WTC11 (cell line): ENCODE measurements at regions not wholly inside any gene's neighbourhood (a gene's known extent, or its start where the extent isn't known, plus 50 kb on each side); places are given as distances from the start of the nearest gene placed in this dataset.

ENCODE experiments used
- ATAC-seq: fragments of 200-7000 bp; cut with Tn5 transposase; 2 replicates; pipeline ENCODE4 v1.10.0; 2021; ENCODE audit warnings: mild to moderate bottlenecking, moderate library complexity
- CTCF ChIA-PET: fragments of 300-600 bp; sonication (Branson Sonifier 250); formaldehyde crosslinking; loops from one replicate; lab custom pipeline; 2021; ENCODE audit warnings: antibody characterized with exemption; lab: Charles Lee
- POLR2A ChIA-PET: fragments of 350-600 bp; sonication (Branson Sonifier 250); formaldehyde crosslinking; loops from one replicate; lab custom pipeline; 2021; ENCODE audit warnings: antibody characterized with exemption; lab: Charles Lee
- DNase-seq: peaks from one replicate; pipeline ENCODE4 v3.0.0; 2021; ENCODE audit warnings: low spot score
- H3K27ac Mint-ChIP-seq: 2 replicates; pipeline ENCODE4 v1.8.0; 2021; ENCODE audit warnings: mixed read lengths
- H3K27me3 Mint-ChIP-seq: 2 replicates; pipeline ENCODE4 v1.8.0; 2021; ENCODE audit warnings: low read depth, mild to moderate bottlenecking, moderate library complexity, mixed read lengths
- H3K36me3 Mint-ChIP-seq: 2 replicates; pipeline ENCODE4 v1.8.0; 2021; ENCODE audit warnings: mixed read lengths
- H3K4me1 Mint-ChIP-seq: 2 replicates; pipeline ENCODE4 v1.8.0; 2022; ENCODE audit warnings: mixed read lengths
- H3K4me3 Mint-ChIP-seq: 2 replicates; pipeline ENCODE4 v1.8.0; 2021; ENCODE audit warnings: mild to moderate bottlenecking, moderate library complexity, mixed read lengths
- H3K9me3 Mint-ChIP-seq: 2 replicates; pipeline ENCODE4 v1.8.0; 2021; ENCODE audit warnings: mixed read lengths
- ATF1 ChIP-seq: sonication (generic); formaldehyde crosslinking; IDR thresholded peaks from 2 replicates; pipeline ENCODE4 v1.8.1; 2023; ENCODE audit warnings: mild to moderate bottlenecking, moderate library complexity, missing genetic modification reagents
- CREM ChIP-seq: sonication (generic); formaldehyde crosslinking; IDR thresholded peaks from 2 replicates; pipeline ENCODE4 v1.8.1; 2022; ENCODE audit warnings: mild to moderate bottlenecking, missing genetic modification reagents, moderate library complexity
- ETV6 ChIP-seq: sonication (generic); formaldehyde crosslinking; IDR thresholded peaks from 2 replicates; pipeline ENCODE4 v1.8.1; 2022; ENCODE audit warnings: mild to moderate bottlenecking, missing genetic modification reagents
- FOXK1 ChIP-seq: sonication (generic); formaldehyde crosslinking; IDR thresholded peaks from 2 replicates; pipeline ENCODE4 v1.8.0; 2022; ENCODE audit warnings: mild to moderate bottlenecking, moderate library complexity, missing genetic modification reagents
- GABPB1 ChIP-seq: sonication (generic); formaldehyde crosslinking; IDR thresholded peaks from 2 replicates; pipeline ENCODE4 v1.8.1; 2023; ENCODE audit warnings: mild to moderate bottlenecking, missing genetic modification reagents
- GRHL2 ChIP-seq: fragments of 250-450 bp; sonication (Bioruptor Pico); IDR thresholded peaks from 2 replicates; pipeline ENCODE4 v1.8.0; 2022; ENCODE audit warnings: mild to moderate bottlenecking, moderate library complexity; ENCODE audit not compliant: insufficient replicate concordance, severe bottlenecking
- GTF2I ChIP-seq: fragments of 250-450 bp; sonication (Bioruptor Pico); conservative IDR thresholded peaks from 2 replicates; pipeline ENCODE4 v1.4.0; 2021; ENCODE audit warnings: mild to moderate bottlenecking
- IRF2 ChIP-seq: sonication (generic); formaldehyde crosslinking; IDR thresholded peaks from 2 replicates; pipeline ENCODE4 v1.8.0; 2022; ENCODE audit warnings: low read depth, missing genetic modification reagents, borderline replicate concordance
- MXD4 ChIP-seq: fragments of 250-450 bp; sonication (Bioruptor Pico); IDR thresholded peaks from 2 replicates; pipeline ENCODE4 v1.8.0; 2021; ENCODE audit warnings: mild to moderate bottlenecking, moderate library complexity, borderline replicate concordance
- MYBL2 ChIP-seq: sonication (generic); formaldehyde crosslinking; IDR thresholded peaks from 2 replicates; pipeline ENCODE4 v1.8.1; 2023; ENCODE audit warnings: mild to moderate bottlenecking, moderate library complexity, missing genetic modification reagents
- NFE2L1 ChIP-seq: sonication (generic); formaldehyde crosslinking; IDR thresholded peaks from 2 replicates; pipeline ENCODE4 v1.8.1; 2023; ENCODE audit warnings: missing genetic modification reagents
- NFYB ChIP-seq: sonication (generic); formaldehyde crosslinking; conservative IDR thresholded peaks from 2 replicates; pipeline ENCODE4 v1.8.0; 2022; ENCODE audit warnings: low read depth, missing genetic modification reagents
- RORB ChIP-seq: fragments of 250-450 bp; sonication (Bioruptor Pico); IDR thresholded peaks from 2 replicates; pipeline ENCODE4 v1.9.0; 2021; ENCODE audit warnings: mild to moderate bottlenecking
- SMAD3 ChIP-seq: sonication (generic); formaldehyde crosslinking; IDR thresholded peaks from 2 replicates; pipeline ENCODE4 v1.8.0; 2022; ENCODE audit warnings: missing genetic modification reagents, mild to moderate bottlenecking, borderline replicate concordance
- TEAD4 ChIP-seq: sonication (generic); formaldehyde crosslinking; IDR thresholded peaks from 2 replicates; pipeline ENCODE4 v1.8.0; 2022; ENCODE audit warnings: mild to moderate bottlenecking, missing genetic modification reagents
- TP53 ChIP-seq: sonication (generic); formaldehyde crosslinking; IDR thresholded peaks from 2 replicates; pipeline ENCODE4 v1.8.1; 2023; ENCODE audit warnings: mild to moderate bottlenecking, missing genetic modification reagents
- ZNF121 ChIP-seq: sonication (generic); formaldehyde crosslinking; IDR thresholded peaks from 2 replicates; pipeline ENCODE4 v1.8.0; 2023; ENCODE audit warnings: missing genetic modification reagents
- ZNF263 ChIP-seq: sonication (generic); formaldehyde crosslinking; IDR thresholded peaks from 2 replicates; pipeline ENCODE4 v1.8.1; 2022; ENCODE audit warnings: low read depth, mild to moderate bottlenecking, moderate library complexity, missing genetic modification reagents
- TF ChIP-seq, protein P1 (sequence below): sonication (generic); formaldehyde crosslinking; IDR thresholded peaks from 2 replicates; pipeline ENCODE4 v1.8.0; 2022; ENCODE audit warnings: mild to moderate bottlenecking, missing genetic modification reagents
- TF ChIP-seq, protein P2 (sequence below): sonication (generic); formaldehyde crosslinking; IDR thresholded peaks from 2 replicates; pipeline ENCODE4 v1.8.1; 2023; ENCODE audit warnings: mild to moderate bottlenecking, missing genetic modification reagents, moderate library complexity
- TF ChIP-seq, protein P3 (sequence below): sonication (generic); formaldehyde crosslinking; IDR thresholded peaks from 2 replicates; pipeline ENCODE4 v1.8.0; 2022; ENCODE audit warnings: mild to moderate bottlenecking, missing genetic modification reagents
- TF ChIP-seq, protein P4 (sequence below): sonication (generic); formaldehyde crosslinking; conservative IDR thresholded peaks from 2 replicates; pipeline ENCODE4 v1.8.1; 2023; ENCODE audit warnings: mild to moderate bottlenecking, low read depth, missing genetic modification reagents, moderate library complexity
- TF ChIP-seq, protein P5 (sequence below): sonication (generic); formaldehyde crosslinking; IDR thresholded peaks from 2 replicates; pipeline ENCODE4 v1.8.1; 2023; ENCODE audit warnings: mild to moderate bottlenecking, moderate library complexity, missing genetic modification reagents

DNA sequence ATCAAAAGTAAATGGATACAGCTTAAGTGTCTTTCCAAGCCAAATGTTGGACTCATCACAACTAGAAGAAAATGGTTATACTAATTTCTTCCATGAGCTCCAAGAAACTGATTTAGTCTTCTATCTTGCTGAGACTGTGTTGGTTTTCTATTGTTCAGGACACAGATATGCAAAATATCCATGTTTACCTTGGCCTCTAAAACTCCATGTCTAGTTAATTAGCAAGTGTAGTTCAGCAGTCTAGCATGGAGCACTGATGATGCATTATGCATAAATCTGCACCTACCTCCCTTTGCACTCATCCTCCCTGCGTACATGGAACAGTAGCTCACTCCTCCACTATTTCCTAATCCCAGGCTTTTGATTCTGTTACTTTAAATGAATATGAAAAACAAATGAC, 731.4 kb upstream of the CHAC2 start:
- no peak for ATAC-seq
- CTCF ChIA-PET = no interaction called here

DNA sequence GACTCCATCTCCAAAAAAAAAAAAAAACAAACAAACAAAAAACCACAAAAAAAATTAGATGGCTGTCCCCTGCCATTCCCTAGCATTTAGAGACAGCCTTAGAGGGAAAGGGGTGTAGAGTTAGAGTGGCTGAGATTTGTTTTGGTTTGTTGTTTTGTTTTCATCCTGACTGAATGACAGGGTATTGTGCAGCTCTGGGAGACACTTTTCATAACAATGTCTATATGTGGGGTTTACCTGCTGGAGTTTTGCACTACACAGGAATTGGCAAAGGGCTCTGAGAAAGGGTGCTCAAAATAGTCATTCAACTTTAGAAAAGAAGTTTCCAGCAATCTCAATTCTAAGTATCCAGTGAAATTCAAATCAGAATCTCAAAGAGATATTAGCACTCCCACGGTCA, 732.5 kb upstream of the CHAC2 start:
- peaks cover 18% of the 10 kb centered on the region for H3K27me3 Mint-ChIP-seq
- H3K27ac Mint-ChIP-seq = peak overlapping the region; percentile 20; the same call in 1 of the 2 replicates
- no peak overlapping the region for H3K4me3 Mint-ChIP-seq
- no peak for DNase-seq
- POLR2A ChIA-PET = no interaction called here
- peak; percentile 81 for ATAC-seq
- no peaks in the 10 kb centered on the region for H3K36me3 Mint-ChIP-seq
- peaks cover 19% of the 10 kb centered on the region for H3K4me1 Mint-ChIP-seq
- no peaks in the 10 kb centered on the region for H3K9me3 Mint-ChIP-seq
- TF ChIP-seq SMAD3 (no peak), GTF2I (CRISPR knock-in tag) (no peak), RORB (CRISPR knock-in tag) (no peak)
- TF ChIP-seq, protein P1, sequence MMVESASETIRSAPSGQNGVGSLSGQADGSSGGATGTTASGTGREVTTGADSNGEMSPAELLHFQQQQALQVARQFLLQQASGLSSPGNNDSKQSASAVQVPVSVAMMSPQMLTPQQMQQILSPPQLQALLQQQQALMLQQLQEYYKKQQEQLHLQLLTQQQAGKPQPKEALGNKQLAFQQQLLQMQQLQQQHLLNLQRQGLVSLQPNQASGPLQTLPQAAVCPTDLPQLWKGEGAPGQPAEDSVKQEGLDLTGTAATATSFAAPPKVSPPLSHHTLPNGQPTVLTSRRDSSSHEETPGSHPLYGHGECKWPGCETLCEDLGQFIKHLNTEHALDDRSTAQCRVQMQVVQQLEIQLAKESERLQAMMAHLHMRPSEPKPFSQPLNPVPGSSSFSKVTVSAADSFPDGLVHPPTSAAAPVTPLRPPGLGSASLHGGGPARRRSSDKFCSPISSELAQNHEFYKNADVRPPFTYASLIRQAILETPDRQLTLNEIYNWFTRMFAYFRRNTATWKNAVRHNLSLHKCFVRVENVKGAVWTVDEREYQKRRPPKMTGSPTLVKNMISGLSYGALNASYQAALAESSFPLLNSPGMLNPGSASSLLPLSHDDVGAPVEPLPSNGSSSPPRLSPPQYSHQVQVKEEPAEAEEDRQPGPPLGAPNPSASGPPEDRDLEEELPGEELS (CRISPR knock-in tag) = peak; percentile 56; the same call in 1 of the 2 replicates
- TF ChIP-seq, all 79 proteins: peak for 1
- CTCF ChIA-PET = no interaction called here

More for the DNA sequence above, 731.4 kb upstream of the CHAC2 start:
- Mint-ChIP-seq H3K27me3 (peaks cover 18% of the 10 kb centered on the region), H3K36me3 (no peaks in the 10 kb centered on the region), H3K27ac (no peak overlapping the region), H3K4me1 (peaks cover 24% of the 10 kb centered on the region), H3K9me3 (no peaks in the 10 kb centered on the region), H3K4me3 (no peak overlapping the region)
- TF ChIP-seq ZNF263 (no peak), MXD4 (no peak), GABPB1 (CRISPR knock-in tag) (no peak), IRF2 (no peak), ZNF121 (no peak)
- TF ChIP-seq, protein P2, sequence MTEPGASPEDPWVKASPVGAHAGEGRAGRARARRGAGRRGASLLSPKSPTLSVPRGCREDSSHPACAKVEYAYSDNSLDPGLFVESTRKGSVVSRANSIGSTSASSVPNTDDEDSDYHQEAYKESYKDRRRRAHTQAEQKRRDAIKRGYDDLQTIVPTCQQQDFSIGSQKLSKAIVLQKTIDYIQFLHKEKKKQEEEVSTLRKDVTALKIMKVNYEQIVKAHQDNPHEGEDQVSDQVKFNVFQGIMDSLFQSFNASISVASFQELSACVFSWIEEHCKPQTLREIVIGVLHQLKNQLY (CRISPR knock-in tag) = no peak
- no peak for DNase-seq
- POLR2A ChIA-PET = no interaction called here

DNA sequence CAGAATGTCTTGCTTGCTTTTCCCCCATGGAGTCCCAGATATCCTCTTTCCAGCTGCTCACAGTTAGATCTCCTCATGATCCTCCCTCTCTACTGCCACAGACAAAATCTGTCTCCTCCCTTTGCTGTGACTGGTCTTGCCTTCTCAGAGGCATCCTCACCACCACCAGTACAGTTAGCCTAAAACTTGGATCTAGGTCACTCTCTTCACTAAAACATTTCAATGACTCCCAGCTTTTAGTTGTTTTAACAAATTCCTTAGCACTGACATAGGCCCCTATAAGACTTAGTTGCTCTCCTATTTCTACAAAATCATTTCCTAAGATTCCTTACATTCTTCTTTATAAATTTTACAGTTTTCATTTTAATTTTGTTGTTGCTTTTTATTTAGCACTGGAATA, 734.2 kb upstream of the CHAC2 start:
- Mint-ChIP-seq H3K9me3 (no peaks in the 10 kb centered on the region), H3K27me3 (peaks cover 18% of the 10 kb centered on the region), H3K4me1 (peaks cover 19% of the 10 kb centered on the region), H3K27ac (no peak overlapping the region), H3K4me3 (no peak overlapping the region), H3K36me3 (no peaks in the 10 kb centered on the region)
- DNase-seq (no peak), ATAC-seq (no peak)
- ChIA-PET CTCF (interaction anchor here (1.1 kb wide), 1 partner anchor 177 kb away, joined by 3 read pairs; no protein-coding TSS in a partner anchor), POLR2A (no interaction called here)
- no peak for TF ChIP-seq NFE2L1 (CRISPR knock-in tag)
- no peak for TF ChIP-seq IRF2
- TF ChIP-seq, protein P1 (CRISPR knock-in tag) = no peak
- no peak for TF ChIP-seq ETV6 (CRISPR knock-in tag)
- no peak for TF ChIP-seq ATF1 (CRISPR knock-in tag)
- no peak for TF ChIP-seq CREM (CRISPR knock-in tag)
- TF ChIP-seq NFYB = no peak
- TF ChIP-seq, protein P3, sequence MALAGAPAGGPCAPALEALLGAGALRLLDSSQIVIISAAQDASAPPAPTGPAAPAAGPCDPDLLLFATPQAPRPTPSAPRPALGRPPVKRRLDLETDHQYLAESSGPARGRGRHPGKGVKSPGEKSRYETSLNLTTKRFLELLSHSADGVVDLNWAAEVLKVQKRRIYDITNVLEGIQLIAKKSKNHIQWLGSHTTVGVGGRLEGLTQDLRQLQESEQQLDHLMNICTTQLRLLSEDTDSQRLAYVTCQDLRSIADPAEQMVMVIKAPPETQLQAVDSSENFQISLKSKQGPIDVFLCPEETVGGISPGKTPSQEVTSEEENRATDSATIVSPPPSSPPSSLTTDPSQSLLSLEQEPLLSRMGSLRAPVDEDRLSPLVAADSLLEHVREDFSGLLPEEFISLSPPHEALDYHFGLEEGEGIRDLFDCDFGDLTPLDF (CRISPR knock-in tag) = no peak
- TF ChIP-seq GRHL2 (CRISPR knock-in tag) = no peak
- TF ChIP-seq FOXK1 (CRISPR knock-in tag) = no peak
- no peak for TF ChIP-seq TP53 (CRISPR knock-in tag)
- TF ChIP-seq TEAD4 = no peak
- TF ChIP-seq, protein P4, sequence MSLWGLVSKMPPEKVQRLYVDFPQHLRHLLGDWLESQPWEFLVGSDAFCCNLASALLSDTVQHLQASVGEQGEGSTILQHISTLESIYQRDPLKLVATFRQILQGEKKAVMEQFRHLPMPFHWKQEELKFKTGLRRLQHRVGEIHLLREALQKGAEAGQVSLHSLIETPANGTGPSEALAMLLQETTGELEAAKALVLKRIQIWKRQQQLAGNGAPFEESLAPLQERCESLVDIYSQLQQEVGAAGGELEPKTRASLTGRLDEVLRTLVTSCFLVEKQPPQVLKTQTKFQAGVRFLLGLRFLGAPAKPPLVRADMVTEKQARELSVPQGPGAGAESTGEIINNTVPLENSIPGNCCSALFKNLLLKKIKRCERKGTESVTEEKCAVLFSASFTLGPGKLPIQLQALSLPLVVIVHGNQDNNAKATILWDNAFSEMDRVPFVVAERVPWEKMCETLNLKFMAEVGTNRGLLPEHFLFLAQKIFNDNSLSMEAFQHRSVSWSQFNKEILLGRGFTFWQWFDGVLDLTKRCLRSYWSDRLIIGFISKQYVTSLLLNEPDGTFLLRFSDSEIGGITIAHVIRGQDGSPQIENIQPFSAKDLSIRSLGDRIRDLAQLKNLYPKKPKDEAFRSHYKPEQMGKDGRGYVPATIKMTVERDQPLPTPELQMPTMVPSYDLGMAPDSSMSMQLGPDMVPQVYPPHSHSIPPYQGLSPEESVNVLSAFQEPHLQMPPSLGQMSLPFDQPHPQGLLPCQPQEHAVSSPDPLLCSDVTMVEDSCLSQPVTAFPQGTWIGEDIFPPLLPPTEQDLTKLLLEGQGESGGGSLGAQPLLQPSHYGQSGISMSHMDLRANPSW = no peak
- TF ChIP-seq, protein P5, sequence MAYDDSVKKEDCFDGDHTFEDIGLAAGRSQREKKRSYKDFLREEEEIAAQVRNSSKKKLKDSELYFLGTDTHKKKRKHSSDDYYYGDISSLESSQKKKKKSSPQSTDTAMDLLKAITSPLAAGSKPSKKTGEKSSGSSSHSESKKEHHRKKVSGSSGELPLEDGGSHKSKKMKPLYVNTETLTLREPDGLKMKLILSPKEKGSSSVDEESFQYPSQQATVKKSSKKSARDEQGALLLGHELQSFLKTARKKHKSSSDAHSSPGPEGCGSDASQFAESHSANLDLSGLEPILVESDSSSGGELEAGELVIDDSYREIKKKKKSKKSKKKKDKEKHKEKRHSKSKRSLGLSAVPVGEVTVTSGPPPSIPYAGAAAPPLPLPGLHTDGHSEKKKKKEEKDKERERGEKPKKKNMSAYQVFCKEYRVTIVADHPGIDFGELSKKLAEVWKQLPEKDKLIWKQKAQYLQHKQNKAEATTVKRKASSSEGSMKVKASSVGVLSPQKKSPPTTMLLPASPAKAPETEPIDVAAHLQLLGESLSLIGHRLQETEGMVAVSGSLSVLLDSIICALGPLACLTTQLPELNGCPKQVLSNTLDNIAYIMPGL = no peak
- TF ChIP-seq MYBL2 (CRISPR knock-in tag) = no peak
